ENCODE measurements at regions not wholly inside any gene's neighbourhood (a gene's known extent, or its start where the extent isn't known, plus 50 kb on each side); places are given as distances from the start of the nearest gene placed in this dataset.

DNA sequence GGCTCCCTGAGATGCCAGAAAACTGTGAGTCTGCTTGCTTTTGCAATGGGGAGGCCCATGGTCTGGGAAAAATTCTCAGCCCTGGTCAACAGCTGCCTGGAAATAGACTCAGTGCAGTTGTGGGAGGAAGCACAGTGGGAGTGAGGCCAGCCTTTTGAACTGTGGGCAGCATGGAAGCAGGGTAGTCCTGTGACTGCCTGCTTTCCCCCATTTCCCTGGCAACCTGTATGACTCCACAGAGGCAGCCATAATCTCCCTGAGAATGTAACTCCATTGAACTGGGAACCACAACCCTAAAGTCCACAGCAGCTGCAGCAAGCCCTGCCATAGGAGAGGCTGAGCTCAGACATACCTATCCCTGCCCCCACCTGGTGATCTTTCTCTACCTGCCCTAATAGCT, 494.6 kb upstream of the FAT3 start:
- no peak for DNase-seq

- DNase-seq, result no peak
Measured at GRCh38 chr11:91717169-91717568, 507.4 kb upstream of the FAT3 start.

GRCh38 chr11:91707652-91708482, 516.8 kb upstream of the FAT3 start:
- DNase-seq, result no peak

DNA sequence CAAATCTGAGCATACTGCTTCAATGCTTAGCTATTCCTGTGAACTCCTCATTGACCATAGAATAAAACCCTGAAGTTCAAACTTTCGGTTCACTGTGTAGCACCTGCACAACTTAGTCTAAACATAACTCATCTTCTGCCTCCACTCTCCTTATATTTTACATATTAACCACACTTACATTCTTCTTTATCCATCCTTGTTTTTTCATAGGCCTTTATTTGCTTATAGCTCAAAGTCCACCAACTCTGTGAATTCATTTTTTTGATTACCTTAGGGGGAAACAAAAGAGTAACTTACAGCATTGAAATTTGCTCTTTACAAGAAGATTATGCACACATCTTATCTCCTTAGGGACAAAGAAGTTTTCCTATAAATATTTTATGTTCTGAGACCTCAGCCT, 521.6 kb upstream of the FAT3 start:
- no peak for DNase-seq

DNA sequence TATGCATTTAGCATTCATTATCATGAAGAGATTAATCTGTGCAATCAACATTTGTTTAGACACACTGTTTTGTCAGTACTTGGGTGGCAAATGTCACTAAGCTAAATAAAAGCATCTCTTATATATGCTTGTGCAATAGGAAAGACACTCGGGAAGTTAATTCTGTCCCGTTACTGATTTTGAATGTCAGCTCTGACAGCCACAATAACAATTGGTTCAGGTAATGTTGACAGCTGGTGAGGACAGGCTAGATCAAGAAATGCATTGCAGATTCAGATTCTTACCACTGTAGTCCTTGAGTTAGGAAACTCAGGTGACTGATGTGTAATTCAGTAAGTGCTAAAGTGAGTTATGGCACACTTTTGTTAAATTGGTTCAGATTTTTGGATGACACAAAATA, 523.8 kb upstream of the FAT3 start:
- no peak for DNase-seq

- no peak for DNase-seq
Measured at GRCh38 chr11:91698845-91699244, 525.8 kb upstream of the FAT3 start.

DNA sequence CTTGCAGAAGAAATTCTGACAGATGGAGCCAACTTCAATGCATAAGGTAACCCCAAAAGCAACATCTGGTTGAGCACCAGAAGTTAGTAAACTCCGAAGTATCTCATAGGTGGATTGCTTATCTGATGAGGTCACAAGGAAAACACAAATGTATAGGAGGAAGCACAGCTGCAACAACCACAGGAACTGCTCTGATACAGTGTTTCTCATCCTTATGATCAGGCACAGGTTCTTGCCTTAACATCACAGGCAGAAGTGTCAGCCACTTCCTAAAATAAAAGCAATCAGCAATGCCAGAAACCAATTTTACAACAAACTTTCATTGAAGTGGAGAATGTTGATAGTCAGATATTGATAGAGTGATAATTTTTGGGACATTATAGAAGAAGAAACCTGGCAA, 530.3 kb upstream of the FAT3 start:
- DNase-seq, result no peak

DNA sequence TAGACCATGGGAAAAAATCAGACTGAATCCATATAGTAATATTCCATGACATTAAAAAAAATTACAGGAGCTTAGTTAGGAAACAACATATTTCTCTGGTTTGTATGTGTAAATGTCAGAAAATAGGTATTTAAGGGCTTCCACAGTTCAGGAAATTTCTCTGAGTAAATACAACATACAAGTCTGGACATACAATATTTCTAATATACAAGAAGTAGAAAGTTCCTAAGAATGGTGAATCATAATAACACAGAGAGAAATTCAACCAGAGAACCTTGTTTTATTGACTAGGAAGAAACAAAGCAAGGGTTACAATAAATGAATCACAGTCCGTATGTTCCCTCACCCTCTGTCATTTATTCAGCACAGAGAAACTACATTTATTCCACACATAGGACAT, 532.7 kb upstream of the FAT3 start:
- DNase-seq, result no peak

GRCh38 chr11:91688672-91689071, 535.9 kb upstream of the FAT3 start:
- DNase-seq, result no peak

DNA sequence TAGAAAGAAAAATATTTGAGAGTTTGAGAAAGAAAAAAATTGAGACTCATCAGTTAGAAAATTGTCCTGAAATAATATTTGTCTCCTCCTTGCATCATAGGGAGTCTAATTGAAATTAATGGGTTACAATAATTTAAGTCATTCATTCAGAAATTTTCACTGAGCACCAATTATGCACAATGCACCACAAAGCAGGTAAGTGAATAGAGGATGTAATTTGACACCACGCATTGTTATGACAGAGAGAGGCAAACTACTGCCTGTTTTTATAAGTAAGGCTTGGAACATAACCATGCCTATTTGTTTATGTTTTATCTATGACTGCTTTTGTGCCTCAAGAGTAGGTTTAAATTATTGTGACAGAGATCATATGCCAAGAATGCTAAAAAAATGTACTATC, 537.9 kb upstream of the FAT3 start:
- no peak for DNase-seq

DNA sequence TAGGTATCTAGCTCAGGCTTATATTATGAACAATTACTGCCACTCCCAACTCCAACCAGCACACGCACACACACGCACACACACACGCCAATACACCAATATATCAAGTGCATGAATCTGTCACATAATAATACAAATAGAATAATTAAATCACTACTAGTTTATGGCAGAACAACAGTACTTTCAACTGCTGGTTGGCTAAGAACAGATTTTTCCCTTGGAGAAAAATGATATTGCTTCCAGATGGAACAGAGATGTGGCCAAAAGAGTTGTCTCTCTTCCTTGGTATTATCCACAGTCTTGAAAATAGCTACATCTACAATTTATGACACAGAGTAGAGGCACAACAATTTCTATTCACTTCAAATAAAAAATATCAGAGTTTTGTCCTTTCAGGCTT, 538.3 kb upstream of the FAT3 start:
- DNase-seq, result no peak

DNA sequence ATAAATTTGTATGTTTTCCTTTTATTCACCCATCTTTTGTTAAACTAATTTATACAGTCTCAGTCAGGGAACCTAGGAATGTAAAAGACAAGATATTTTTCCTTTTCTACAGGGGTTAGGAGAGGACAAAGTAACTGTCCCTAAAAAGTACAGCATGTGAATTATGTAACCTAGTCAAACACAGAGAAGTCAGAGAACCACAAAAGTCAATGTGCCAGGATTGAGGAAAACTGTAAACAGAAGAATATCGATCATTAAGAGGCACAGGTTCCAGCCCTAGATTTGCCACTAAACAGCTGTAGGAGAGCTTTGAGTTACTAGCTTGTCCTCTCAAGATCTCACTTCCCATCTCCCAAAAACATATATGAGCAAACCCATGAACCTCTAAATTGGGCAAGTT, 550.9 kb upstream of the FAT3 start:
- no peak for DNase-seq

DNA sequence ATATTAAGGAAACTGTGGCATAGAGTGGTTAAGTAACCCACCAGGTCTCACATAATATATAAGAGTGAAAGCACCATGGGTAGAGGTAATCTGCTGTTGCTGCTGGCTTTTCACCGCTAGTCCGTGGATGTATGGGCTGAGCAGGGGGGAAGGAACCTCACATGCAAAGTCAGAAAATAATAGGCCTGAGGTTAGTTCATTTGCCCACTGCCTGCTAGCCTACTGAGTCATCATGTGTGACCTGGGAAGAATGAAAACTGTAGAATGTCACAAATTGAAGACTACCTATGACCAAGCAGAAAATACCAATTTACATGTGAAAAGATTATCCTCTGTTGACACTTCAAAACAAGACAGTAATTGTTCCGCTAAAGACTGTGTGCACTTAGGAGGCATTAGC, 560.1 kb upstream of the FAT3 start:
- DNase-seq, result no peak

- no peak for DNase-seq
Measured at GRCh38 chr11:91660036-91660435, 564.6 kb upstream of the FAT3 start.

- no peak for DNase-seq
Measured at GRCh38 chr11:91654686-91655085, 569.9 kb upstream of the FAT3 start.

- DNase-seq, result no peak
Measured at GRCh38 chr11:91653079-91653754, 571.4 kb upstream of the FAT3 start.

- DNase-seq, result no peak
Measured at GRCh38 chr11:91650802-91651201, 573.8 kb upstream of the FAT3 start.

GRCh38 chr11:91641153-91641552, 583.5 kb upstream of the FAT3 start:
- DNase-seq, result no peak

GRCh38 chr11:91639359-91639758, 585.3 kb upstream of the FAT3 start:
- no peak for DNase-seq

- DNase-seq, result no peak
Measured at GRCh38 chr11:91630916-91631673, 593.5 kb upstream of the FAT3 start.

DNA sequence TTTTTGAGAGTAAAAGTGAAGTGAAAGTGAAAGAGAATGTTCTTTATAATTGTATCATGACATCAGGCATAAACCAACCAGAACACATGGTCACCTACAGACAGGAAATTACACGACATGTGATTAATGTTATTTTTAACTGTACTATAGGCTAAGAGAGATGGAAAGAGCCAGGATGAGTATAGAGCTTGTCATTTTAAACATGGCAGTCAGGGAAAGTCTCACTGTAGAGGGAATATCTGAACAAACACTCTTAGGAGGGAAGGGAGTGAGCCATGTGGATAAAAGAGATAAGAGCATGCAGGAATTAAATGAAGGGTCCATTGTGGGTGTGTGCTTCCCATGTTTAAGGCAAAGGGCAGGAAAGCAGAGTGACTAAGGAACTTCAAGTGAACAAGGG, 599.1 kb upstream of the FAT3 start:
- DNase-seq, result peak; percentile 3

DNA sequence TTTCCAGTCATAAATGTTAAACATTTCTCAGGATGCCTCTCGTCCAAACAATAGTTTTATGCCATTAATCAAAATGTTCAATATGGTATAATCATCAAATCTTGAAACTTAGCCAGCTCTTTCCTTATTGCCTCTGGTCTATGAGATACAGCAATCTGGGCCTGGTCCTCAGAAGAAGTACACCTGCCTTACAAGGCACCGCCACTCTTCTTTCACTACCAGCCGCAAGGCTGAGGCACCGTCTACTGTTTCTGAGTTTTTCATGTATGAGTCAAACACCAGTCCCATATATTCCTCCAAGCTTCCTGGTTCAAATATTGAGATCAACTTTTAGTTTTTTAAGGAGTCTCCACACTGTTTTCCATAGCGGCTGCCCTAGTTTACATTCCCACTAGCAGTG, 600.6 kb upstream of the FAT3 start:
- no peak for DNase-seq

- DNase-seq, result no peak
Measured at GRCh38 chr11:91608677-91609076, 615.9 kb upstream of the FAT3 start.

- no peak for DNase-seq
Measured at GRCh38 chr11:91596111-91596510, 628.5 kb upstream of the FAT3 start.
